ENCODE measurements at regions not wholly inside any gene's neighbourhood (a gene's known extent, or its start where the extent isn't known, plus 50 kb on each side); places are given as distances from the start of the nearest gene placed in this dataset.

GRCh38 chr14:61119006-61119405 lies 138.0 kb downstream of the SLC38A6 start:
- Histone ChIP-seq H3K79me2 (ENCODE audit: control insufficient read depth, insufficient read depth, low read length, unreplicated experiment) (no peaks in the 10 kb centered on the region), H3K4me1 (ENCODE audit: control insufficient read depth, insufficient read depth, low read length, unreplicated experiment) (peaks cover 5% of the 10 kb centered on the region), H3K4me3 (ENCODE audit: low read depth, low read length) (no peak overlapping the region), H3K36me3 (ENCODE audit: insufficient read depth, low read length) (peaks cover 7% of the 10 kb centered on the region; the same call in 1 of the 2 replicates), H2AFZ (ENCODE audit: low read length, unreplicated experiment) (no peak overlapping the region), H3K27ac (ENCODE audit: low read depth, low read length) (no peak overlapping the region), H3K27me3 (ENCODE audit: insufficient read depth, low read length) (no peaks in the 10 kb centered on the region)

DNA sequence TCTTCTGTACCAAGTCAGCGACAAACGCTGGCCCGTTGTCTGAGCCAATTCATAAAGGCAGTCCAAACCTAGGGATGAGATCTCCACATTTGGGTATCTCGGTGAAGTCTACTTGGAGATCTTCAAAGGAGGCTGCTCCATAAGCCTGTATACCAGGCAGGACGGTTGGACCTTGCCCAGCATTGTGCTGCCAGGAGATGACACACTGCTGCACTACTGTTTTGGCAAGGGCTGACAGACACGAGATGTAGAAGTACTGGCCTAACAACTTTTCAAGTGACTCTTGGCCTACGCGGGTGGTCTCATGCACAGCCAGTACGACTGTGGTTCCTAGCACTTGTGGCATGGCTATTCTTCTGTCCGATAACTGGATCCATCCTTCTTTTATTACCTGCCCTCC lies 135.3 kb downstream of the SLC38A6 start:
- Histone ChIP-seq H3K4me3 (ENCODE audit: low read depth, low read length) (no peak overlapping the region), H3K4me1 (ENCODE audit: control insufficient read depth, insufficient read depth, low read length, unreplicated experiment) (peaks cover 5% of the 10 kb centered on the region), H3K36me3 (ENCODE audit: insufficient read depth, low read length) (peaks cover 13% of the 10 kb centered on the region; the same call in 1 of the 2 replicates), H2AFZ (ENCODE audit: low read length, unreplicated experiment) (no peak overlapping the region), H3K27ac (ENCODE audit: low read depth, low read length) (no peak overlapping the region), H3K27me3 (ENCODE audit: insufficient read depth, low read length) (no peaks in the 10 kb centered on the region), H3K79me2 (ENCODE audit: control insufficient read depth, insufficient read depth, low read length, unreplicated experiment) (no peaks in the 10 kb centered on the region)

DNA sequence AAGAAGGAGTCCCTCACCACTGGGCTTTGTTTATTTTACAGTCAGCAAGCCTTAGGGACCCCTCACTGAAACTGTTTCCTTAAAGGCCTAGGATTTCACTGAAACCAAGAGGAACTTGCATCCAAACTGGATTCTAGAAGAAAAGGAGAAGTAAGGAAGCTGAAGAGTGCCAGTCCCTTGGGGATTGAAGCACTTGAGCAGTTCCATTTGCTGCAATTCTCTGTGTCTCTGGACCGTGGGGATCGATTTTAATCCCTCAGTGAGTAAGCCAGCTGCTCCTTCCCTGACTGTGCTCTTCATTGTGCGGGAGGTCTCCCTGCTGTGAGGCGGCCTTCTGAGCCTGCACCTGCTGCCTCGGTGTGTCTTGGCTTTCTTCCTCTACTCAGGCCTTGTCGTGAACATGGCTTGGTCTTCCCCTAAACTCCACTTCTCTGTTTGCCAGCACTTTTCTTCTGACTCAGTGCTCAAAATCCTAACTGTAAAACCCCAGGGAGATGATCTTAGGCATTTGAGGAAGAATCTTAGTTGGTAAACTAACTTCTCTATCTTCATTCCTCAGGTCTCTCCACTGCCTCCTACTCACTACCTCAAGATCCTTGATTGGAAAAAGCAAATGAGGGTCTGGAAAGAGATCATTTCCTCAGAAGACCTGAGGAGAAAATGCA lies 132.6 kb downstream of the SLC38A6 start:
- Histone ChIP-seq H3K27me3 (ENCODE audit: insufficient read depth, low read length) (no peaks in the 10 kb centered on the region), H3K79me2 (ENCODE audit: control insufficient read depth, insufficient read depth, low read length, unreplicated experiment) (no peaks in the 10 kb centered on the region), H3K4me1 (ENCODE audit: control insufficient read depth, insufficient read depth, low read length, unreplicated experiment) (no peaks in the 10 kb centered on the region), H3K27ac (ENCODE audit: low read depth, low read length) (no peak overlapping the region), H3K4me3 (ENCODE audit: low read depth, low read length) (no peak overlapping the region), H3K36me3 (ENCODE audit: insufficient read depth, low read length) (peaks cover 13% of the 10 kb centered on the region; the same call in 1 of the 2 replicates), H2AFZ (ENCODE audit: low read length, unreplicated experiment) (no peak overlapping the region)

DNA sequence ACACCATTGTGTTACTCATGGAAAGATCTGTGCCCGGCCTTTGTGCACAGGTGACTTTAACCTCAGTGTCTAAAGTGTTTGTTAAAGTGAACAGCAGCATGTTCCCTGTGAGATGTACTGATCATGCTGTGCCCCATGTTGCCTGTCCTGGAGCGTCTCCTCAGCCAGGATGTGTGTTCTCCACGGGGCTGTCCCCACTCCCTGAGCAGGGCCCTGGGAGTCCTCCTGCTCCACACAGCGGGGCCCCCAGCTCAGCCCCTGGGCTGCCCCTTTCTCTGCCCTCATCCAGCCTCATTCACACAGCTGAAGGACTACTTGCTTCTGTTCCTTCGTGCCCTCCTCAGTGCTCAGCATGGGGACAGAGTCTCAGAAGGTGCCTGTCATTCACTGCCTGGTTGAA lies 131.5 kb downstream of the SLC38A6 start:
- H3K4me1 ChIP-seq (ENCODE audit: control insufficient read depth, insufficient read depth, low read length, unreplicated experiment): peaks cover 6% of the 10 kb centered on the region
- H3K27me3 ChIP-seq (ENCODE audit: insufficient read depth, low read length): no peaks in the 10 kb centered on the region
- H3K27ac ChIP-seq (ENCODE audit: low read depth, low read length): no peak overlapping the region
- H2AFZ ChIP-seq (ENCODE audit: low read length, unreplicated experiment): no peak overlapping the region
- H3K36me3 ChIP-seq (ENCODE audit: insufficient read depth, low read length): peaks cover 13% of the 10 kb centered on the region; the same call in 1 of the 2 replicates
- H3K4me3 ChIP-seq (ENCODE audit: low read depth, low read length): no peak overlapping the region
- no peaks in the 10 kb centered on the region for H3K79me2 ChIP-seq (ENCODE audit: control insufficient read depth, insufficient read depth, low read length, unreplicated experiment)

GRCh38 chr14:61111731-61112130 lies 130.7 kb downstream of the SLC38A6 start:
- peaks cover 12% of the 10 kb centered on the region for H3K4me1 ChIP-seq (ENCODE audit: control insufficient read depth, insufficient read depth, low read length, unreplicated experiment)
- peaks cover 13% of the 10 kb centered on the region; the same call in 1 of the 2 replicates for H3K36me3 ChIP-seq (ENCODE audit: insufficient read depth, low read length)
- H2AFZ ChIP-seq (ENCODE audit: low read length, unreplicated experiment): no peak overlapping the region
- H3K79me2 ChIP-seq (ENCODE audit: control insufficient read depth, insufficient read depth, low read length, unreplicated experiment): no peaks in the 10 kb centered on the region
- H3K4me3 ChIP-seq (ENCODE audit: low read depth, low read length): no peak overlapping the region
- H3K27ac ChIP-seq (ENCODE audit: low read depth, low read length): no peak overlapping the region
- H3K27me3 ChIP-seq (ENCODE audit: insufficient read depth, low read length): no peaks in the 10 kb centered on the region

DNA sequence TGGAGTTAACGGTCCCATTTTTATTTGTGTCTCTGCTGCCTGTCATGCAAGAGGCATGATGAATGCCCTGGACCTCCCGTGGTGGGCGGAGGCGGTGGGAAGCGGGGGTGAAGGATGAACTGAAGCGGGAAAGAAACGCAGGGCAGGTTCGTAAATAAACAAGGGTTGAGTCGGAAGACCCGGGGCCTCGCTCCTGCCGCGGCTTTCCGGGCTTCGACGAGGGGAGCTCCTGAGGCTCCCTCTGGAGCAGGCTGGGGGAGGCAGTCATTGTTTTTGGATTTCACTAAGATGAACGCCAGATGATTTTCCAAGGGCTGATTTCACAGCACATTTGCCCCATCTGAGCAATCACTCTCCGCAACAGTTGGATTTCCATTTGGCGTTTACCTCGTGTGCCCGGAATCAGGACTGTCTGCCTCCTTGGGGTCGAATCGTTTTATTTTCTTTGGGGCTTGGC lies 130.2 kb downstream of the SLC38A6 start:
- Histone ChIP-seq H2AFZ (ENCODE audit: low read length, unreplicated experiment) (no peak overlapping the region), H3K27me3 (ENCODE audit: insufficient read depth, low read length) (no peaks in the 10 kb centered on the region), H3K4me3 (ENCODE audit: low read depth, low read length) (no peak overlapping the region), H3K36me3 (ENCODE audit: insufficient read depth, low read length) (peaks cover 13% of the 10 kb centered on the region; the same call in 1 of the 2 replicates), H3K4me1 (ENCODE audit: control insufficient read depth, insufficient read depth, low read length, unreplicated experiment) (peaks cover 12% of the 10 kb centered on the region), H3K79me2 (ENCODE audit: control insufficient read depth, insufficient read depth, low read length, unreplicated experiment) (no peaks in the 10 kb centered on the region), H3K27ac (ENCODE audit: low read depth, low read length) (no peak overlapping the region)

- Histone ChIP-seq H3K27ac (ENCODE audit: low read depth, low read length) (no peak overlapping the region), H3K79me2 (ENCODE audit: control insufficient read depth, insufficient read depth, low read length, unreplicated experiment) (no peaks in the 10 kb centered on the region), H3K4me1 (ENCODE audit: control insufficient read depth, insufficient read depth, low read length, unreplicated experiment) (peaks cover 12% of the 10 kb centered on the region), H3K27me3 (ENCODE audit: insufficient read depth, low read length) (no peaks in the 10 kb centered on the region), H2AFZ (ENCODE audit: low read length, unreplicated experiment) (no peak overlapping the region), H3K4me3 (ENCODE audit: low read depth, low read length) (no peak overlapping the region), H3K36me3 (ENCODE audit: insufficient read depth, low read length) (peaks cover 13% of the 10 kb centered on the region; the same call in 1 of the 2 replicates)
These were observed 129.5 kb downstream of the SLC38A6 start for GRCh38 chr14:61110316-61111082.

DNA sequence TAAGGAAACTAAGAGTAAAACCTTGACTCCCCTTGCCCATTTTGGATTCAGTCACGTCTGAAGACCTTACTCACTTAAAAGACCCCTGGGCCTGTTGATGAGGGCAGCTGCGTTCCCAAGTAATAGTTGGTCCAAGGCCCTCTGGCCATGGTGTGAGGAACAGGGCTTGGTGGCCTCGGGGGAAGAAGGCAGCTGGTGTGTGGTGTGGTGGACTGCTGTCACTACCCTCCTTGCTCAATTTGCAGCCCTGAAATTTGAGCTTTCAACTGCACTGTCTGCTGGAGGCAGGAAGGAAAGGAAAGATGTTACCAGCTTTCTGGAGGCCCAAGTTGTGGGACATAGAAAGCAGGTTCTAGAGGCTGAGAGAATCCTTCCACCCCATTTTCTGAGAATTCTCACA lies 128.2 kb downstream of the SLC38A6 start:
- H2AFZ ChIP-seq (ENCODE audit: low read length, unreplicated experiment): no peak overlapping the region
- H3K4me3 ChIP-seq (ENCODE audit: low read depth, low read length): no peak overlapping the region
- H3K79me2 ChIP-seq (ENCODE audit: control insufficient read depth, insufficient read depth, low read length, unreplicated experiment): no peaks in the 10 kb centered on the region
- H3K36me3 ChIP-seq (ENCODE audit: insufficient read depth, low read length): peaks cover 9% of the 10 kb centered on the region; the same call in 1 of the 2 replicates
- no peak overlapping the region for H3K27ac ChIP-seq (ENCODE audit: low read depth, low read length)
- no peaks in the 10 kb centered on the region for H3K27me3 ChIP-seq (ENCODE audit: insufficient read depth, low read length)
- H3K4me1 ChIP-seq (ENCODE audit: control insufficient read depth, insufficient read depth, low read length, unreplicated experiment): peaks cover 20% of the 10 kb centered on the region

GRCh38 chr14:61108496-61109141 lies 127.6 kb downstream of the SLC38A6 start:
- Histone ChIP-seq H3K36me3 (ENCODE audit: insufficient read depth, low read length) (peaks cover 2% of the 10 kb centered on the region; the same call in 1 of the 2 replicates), H3K27ac (ENCODE audit: low read depth, low read length) (no peak overlapping the region), H3K79me2 (ENCODE audit: control insufficient read depth, insufficient read depth, low read length, unreplicated experiment) (no peaks in the 10 kb centered on the region), H3K4me1 (ENCODE audit: control insufficient read depth, insufficient read depth, low read length, unreplicated experiment) (peaks cover 25% of the 10 kb centered on the region), H2AFZ (ENCODE audit: low read length, unreplicated experiment) (no peak overlapping the region), H3K4me3 (ENCODE audit: low read depth, low read length) (no peak overlapping the region), H3K27me3 (ENCODE audit: insufficient read depth, low read length) (no peaks in the 10 kb centered on the region)

- Histone ChIP-seq H3K4me3 (ENCODE audit: low read depth, low read length) (no peak overlapping the region), H2AFZ (ENCODE audit: low read length, unreplicated experiment) (no peak overlapping the region), H3K36me3 (ENCODE audit: insufficient read depth, low read length) (no peaks in the 10 kb centered on the region), H3K27ac (ENCODE audit: low read depth, low read length) (no peak overlapping the region), H3K4me1 (ENCODE audit: control insufficient read depth, insufficient read depth, low read length, unreplicated experiment) (peaks cover 32% of the 10 kb centered on the region), H3K79me2 (ENCODE audit: control insufficient read depth, insufficient read depth, low read length, unreplicated experiment) (no peaks in the 10 kb centered on the region), H3K27me3 (ENCODE audit: insufficient read depth, low read length) (no peaks in the 10 kb centered on the region)
These were observed 126.9 kb downstream of the SLC38A6 start for GRCh38 chr14:61107869-61108493.

All from ACC112 (cell line).